GM18519 (cell line): ENCODE measurements at regions not wholly inside any gene's neighbourhood (a gene's known extent, or its start where the extent isn't known, plus 50 kb on each side); places are given as distances from the start of the nearest gene placed in this dataset.
"Not testable (repeated sequence)": the region's sequence is repeated elsewhere in the genome, so short reads cannot be mapped to it uniquely, and the experiment has no call there.

ENCODE experiments used
- ATAC-seq: cut with Tn5 transposase; IDR thresholded peaks from one replicate; pipeline ENCODE4 v1.9.1; 2021; ENCODE audit warnings: mild to moderate bottlenecking, moderate library complexity; ENCODE audit not compliant: unreplicated experiment, low FRiP score

GRCh38 chr4:181902404-181902803, 340.8 kb upstream of the TENM3 start:
- ATAC-seq, result not testable (repeated sequence)

- ATAC-seq, result no peak
Measured at GRCh38 chr4:181905708-181906107, 337.5 kb upstream of the TENM3 start.

GRCh38 chr4:181908168-181908567, 335.0 kb upstream of the TENM3 start:
- ATAC-seq, result no peak

GRCh38 chr4:181909368-181909767, 333.8 kb upstream of the TENM3 start:
- no peak for ATAC-seq

GRCh38 chr4:181911420-181911819, 331.8 kb upstream of the TENM3 start:
- no peak for ATAC-seq

- ATAC-seq, result no peak
Measured at GRCh38 chr4:181933471-181933870, 309.7 kb upstream of the TENM3 start.

GRCh38 chr4:181938631-181939030, 304.6 kb upstream of the TENM3 start:
- no peak for ATAC-seq

GRCh38 chr4:181939199-181939945, 303.8 kb upstream of the TENM3 start:
- no peak for ATAC-seq

- ATAC-seq, result no peak
Measured at GRCh38 chr4:181944527-181944926, 298.7 kb upstream of the TENM3 start.

GRCh38 chr4:181946902-181947301, 296.3 kb upstream of the TENM3 start:
- no peak for ATAC-seq

GRCh38 chr4:181948839-181949382, 294.3 kb upstream of the TENM3 start:
- ATAC-seq, result no peak

- no peak for ATAC-seq
Measured at GRCh38 chr4:181949704-181950312, 293.4 kb upstream of the TENM3 start.

- no peak for ATAC-seq
Measured at GRCh38 chr4:181950372-181951127, 292.7 kb upstream of the TENM3 start.

- no peak for ATAC-seq
Measured at GRCh38 chr4:181951265-181951664, 291.9 kb upstream of the TENM3 start.

- no peak for ATAC-seq
Measured at GRCh38 chr4:181952478-181952877, 290.7 kb upstream of the TENM3 start.

GRCh38 chr4:181956512-181956911, 286.7 kb upstream of the TENM3 start:
- no peak for ATAC-seq

- ATAC-seq, result no peak
Measured at GRCh38 chr4:181957088-181957487, 286.1 kb upstream of the TENM3 start.

GRCh38 chr4:181958446-181958845, 284.8 kb upstream of the TENM3 start:
- ATAC-seq, result no peak

- no peak for ATAC-seq
Measured at GRCh38 chr4:181959121-181959520, 284.1 kb upstream of the TENM3 start.

- ATAC-seq, result no peak
Measured at GRCh38 chr4:181960384-181960783, 282.8 kb upstream of the TENM3 start.

- ATAC-seq, result no peak
Measured at GRCh38 chr4:181962321-181962720, 280.9 kb upstream of the TENM3 start.
